ENCODE measurements at regions not wholly inside any gene's neighbourhood (a gene's known extent, or its start where the extent isn't known, plus 50 kb on each side); places are given as distances from the start of the nearest gene placed in this dataset.
"Not testable (repeated sequence)": the region's sequence is repeated elsewhere in the genome, so short reads cannot be mapped to it uniquely, and the experiment has no call there.

DNA sequence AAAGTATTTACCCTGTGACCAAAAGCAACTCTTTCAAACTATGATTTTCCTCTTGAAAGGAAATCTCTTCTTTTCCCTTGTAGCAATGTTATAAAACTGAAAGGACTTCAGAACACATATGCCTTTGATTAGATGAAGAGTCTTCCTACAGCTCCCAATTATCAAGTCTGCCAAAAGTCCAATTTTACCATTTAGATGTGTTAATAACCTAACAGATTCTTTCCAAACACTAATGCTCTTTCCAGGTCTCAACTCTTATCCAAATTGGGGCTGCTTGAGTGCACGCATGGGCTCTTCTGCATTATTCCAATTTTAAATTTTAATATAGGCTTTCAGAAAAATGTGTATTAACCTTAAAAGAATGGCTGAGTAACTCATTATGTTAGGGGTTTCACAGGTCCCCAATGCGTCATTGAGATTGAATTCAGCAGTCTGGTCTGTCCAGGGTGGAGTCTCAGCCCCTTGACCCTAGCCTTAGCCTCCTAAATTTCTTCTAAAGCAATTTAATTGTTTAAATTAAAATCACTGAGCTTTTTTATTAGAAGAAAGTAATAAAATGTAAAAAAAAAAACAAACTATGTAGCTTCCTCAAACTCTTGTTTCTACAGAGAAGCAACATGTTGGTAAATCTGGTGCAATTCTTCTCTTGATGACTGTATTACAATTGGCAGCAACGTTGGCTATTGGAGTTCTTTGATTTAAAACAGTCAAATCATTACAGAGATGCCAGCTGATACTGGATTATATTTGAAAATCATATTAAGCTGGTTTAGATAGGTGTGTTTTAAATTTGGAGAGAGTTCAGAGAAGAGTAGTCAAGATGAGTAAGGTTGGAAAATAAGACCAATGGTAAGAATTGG is 170.4 kb downstream of the DKK1 start:
- no peak for DNase-seq

DNA sequence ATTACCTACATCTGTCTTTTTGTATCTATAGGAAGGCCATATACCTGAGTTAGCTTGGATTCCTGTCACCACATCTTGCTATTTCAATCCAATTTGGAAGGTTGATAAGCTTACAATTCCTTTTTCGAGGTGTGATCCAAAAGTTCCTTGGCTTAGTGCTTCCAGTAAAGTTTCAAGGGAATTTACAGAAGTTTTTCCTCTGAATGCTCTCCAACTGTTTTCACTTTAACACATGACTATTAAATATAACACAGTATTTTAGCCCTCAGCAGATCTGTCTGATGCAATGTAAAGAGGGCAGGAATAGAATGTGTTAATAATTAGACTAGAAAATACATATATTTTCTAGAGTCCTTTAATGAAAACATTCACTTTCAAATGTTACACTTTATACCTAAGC is 171.4 kb downstream of the DKK1 start:
- no peak for DNase-seq

DNA sequence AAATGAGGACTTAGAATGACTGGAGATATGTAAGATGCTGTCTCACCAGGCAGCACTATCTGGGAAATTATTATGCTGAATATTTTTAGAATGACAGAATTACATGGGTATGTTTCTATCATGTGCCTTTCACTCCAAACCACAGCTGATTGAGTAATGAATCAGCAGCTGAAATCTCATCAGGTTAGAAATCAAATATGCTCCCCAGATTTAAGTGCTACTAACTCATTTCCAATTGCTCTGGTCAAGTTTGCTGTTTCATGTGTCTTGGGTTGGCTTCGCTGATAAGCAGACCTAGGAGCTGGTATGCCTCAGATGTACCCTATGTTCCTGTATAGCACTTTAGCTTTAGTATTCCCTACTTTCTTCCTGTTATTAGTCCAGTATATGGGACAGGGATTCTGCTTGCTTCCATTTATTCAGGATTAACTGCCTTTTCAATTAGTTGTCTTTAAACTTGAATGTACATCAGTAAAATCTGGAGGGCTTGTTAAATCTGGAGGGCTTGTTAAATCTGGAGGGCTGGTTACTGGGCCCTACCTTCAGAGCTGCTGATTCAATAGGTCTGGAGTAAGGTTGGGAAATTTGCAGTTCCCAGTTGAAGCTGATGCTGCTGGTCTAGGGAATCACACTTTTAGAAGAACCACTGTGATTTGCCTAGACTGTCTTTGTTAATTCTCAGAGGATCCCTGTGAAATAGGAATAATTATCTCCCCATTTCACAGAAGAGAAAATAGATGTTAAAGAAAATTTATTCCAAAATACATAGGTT is 172.9 kb downstream of the DKK1 start:
- no peak for DNase-seq

DNA sequence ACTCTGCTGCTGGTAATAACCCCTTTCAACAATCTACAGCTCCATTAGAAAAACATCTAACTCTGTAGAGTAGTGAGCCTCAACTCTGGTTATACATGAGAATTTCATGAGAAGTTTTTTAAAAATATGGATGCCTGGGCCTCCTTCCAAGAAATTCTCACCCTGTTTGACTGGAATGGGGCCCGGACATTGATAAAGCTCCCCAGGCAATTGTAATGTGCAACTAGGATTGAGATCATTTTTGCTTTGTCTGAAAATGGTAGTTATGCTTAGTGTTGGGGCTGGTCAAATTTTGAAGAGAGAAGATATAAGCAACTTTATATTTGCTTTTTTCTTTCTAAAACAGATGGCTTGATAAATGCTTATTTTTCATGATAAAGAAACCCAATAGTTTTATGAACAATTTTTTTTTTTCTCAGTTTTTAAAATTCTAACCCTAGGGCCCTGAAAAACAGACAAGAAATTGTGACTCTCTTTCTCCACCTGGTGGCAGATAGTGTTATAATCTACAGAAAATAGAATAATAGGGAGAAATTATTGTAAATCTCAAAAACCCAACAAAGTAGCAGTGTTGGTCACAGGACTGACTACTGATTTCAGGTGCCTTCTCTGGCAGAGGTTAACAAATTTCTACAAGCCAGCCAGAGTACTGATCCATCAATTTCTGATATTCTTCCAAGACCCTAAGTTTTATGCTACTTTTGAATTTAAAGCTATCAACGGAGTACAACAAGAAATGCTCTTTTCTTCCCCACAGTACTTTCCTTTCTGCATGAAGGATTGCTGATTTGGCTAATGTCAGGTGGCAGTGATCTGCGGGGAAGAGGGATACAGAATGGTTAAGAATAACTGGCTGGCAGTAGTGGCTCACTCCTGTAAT is 174.8 kb downstream of the DKK1 start:
- DNase-seq = no peak

DNA sequence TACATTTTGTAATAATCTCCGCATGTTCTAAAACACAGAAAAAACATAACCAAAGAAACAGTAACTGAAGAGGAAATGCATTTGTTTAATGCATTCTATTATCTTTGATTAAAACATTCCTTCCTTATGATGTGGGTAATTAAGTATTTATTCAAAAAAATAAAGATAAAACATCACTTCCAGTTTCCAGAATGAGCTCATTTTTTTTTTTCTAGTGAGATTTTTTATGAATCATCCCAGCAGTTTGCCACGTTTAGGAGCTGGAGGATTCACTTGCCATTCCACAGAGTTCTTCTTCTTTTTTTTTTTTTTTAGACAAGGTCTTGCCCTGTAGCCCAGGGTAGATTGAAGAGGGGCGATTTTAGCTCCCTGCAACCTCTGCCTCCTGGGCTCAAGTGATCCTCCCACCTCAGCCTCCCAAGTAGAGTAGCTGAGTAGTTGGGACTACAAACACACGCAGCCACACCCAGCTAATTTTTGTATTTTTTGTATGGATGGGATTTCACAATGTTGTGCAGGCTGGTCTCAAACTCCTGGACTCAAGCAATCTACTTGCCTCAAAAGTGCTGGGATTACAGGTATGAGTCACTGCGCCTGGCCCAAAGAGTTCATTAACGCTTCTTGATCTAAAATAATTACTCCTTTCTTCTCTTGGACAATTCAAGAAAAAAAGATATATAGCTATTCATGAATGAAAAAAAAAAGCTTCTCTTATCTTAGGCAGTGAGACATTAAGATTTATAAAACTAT is 177.3 kb downstream of the DKK1 start:
- no peak for DNase-seq

DNA sequence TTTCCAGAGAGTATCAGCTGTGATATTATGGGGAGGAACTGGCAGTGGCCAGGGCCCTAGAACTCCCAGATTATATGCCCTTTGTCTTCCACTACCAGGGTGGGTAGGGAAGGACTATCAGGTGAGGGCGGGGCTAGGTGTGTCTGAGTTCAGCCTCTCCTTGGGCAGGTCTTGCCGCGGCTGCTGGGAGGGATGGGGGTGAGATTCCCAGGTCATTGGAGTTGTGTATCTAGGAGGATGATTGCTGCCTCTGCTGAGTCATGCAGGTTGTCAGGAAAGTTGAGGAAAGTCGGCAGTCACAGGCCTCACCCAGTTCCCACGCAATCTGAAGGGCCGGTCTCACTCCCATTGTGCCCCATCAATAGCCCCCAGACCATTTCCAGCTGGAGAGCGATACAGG is 185.2 kb downstream of the DKK1 start:
- no peak for DNase-seq

DNA sequence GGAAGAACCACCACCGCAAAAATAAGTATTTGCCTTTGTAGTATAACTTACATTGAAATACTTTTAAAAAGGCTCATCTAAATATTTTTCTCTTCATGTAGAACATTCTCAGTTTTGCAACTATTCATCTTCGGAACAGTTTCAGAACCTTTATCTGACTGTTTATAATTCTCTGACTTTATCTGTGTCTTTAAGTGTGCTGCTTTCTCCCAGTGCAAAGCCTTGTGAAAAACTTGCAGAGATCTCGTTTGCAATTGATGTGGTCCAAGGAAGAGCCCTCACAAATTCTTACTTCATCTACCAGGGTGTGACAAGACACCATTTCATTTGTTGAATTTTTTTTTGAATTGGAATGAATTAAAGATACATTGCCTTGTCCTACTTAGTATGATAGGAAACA is 186.4 kb downstream of the DKK1 start:
- no peak for DNase-seq

DNA sequence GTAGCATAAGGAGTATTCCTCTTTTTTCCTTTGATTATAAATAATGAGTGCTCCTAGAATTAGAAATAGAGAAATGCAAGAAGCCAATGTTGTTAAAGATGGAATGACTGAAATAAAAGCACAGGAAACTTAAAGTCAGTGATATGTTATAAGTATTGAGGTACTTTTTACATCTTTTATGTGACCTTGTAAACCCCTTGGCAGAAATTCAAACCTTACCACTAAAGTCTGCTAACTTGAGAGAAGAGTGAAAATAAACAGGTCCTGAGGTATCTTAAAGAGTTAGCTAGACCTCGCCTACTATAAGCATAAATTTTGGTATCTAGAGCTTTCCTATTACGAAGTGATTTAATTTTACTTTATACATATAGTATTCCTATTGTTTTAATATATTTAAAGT is 188.2 kb downstream of the DKK1 start:
- DNase-seq = no peak

DNA sequence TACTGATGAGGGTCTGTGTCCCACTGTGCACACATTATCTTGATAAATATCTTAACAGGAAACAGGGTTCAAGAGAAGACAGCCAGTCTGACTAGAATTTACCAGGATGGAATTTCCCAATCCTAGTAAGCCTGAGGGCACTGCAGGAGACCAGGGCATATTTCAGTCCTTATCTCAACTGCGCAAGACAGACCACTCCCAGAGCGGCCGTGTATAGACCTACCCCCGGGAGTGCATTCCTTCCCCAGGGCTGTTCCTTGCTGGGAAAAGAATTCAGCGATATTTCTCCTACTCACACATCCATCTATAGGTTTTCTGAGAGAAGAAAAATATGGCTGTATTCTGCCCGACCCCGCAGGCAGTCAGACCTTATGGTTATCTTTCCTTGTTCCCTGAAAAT is 191.3 kb downstream of the DKK1 start:
- not testable (repeated sequence) for DNase-seq

DNA sequence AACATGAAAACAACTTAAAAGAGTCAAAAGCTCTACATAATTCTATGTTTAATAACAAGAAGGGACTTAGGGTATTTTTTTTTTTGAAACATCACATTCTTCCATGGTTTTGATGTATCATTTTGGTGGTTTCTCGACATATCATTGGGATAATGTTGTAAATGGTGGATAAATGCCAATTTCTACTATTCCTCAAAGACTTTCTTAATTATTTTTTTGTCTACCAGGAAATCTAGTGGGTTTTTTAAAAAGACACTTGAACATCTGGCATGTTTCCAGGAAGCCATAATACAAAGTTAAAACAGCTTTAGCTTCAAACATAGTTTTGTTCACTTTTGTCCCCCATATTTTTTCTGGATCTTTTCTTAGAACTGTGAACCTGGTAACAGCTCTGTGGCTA is 200.4 kb downstream of the DKK1 start:
- no peak for DNase-seq

DNA sequence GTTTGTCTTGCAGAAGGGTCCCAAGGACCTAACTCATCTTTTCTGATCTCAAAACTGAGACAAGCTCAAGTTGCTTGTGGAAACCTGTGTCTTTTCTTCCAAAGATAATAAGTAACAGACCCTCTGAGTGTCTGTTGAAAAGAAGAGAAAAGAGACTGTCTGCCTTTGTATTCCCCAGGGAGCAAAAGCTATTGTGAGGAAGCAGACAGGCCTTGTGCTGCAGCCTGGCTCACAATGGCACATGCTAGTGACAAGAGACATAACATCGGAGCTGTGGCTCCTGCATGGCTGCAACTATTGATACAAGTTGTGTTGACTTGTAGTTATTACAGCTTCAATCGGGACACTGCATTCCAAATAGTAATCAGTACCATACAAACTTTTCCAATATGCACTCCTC is 202.9 kb downstream of the DKK1 start:
- no peak for DNase-seq

DNA sequence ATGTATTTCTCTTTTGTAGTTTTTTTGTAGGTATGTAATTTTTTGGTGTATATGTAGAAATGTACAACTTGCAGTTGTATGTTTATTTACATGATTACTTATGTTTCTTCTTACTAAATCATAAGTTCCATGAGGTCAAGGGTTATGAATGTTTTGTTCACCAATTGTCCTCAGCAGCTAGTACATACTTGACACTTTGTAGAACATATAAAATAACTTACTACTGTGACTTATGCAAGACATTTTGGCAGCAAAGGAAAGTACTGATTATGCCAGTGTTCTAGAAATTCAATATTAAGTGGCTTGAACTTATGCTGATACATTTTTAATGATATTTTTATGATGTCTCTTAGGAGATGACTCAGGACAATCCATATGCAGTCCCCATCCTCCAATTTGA is 209.6 kb downstream of the DKK1 start:
- no peak for DNase-seq

DNA sequence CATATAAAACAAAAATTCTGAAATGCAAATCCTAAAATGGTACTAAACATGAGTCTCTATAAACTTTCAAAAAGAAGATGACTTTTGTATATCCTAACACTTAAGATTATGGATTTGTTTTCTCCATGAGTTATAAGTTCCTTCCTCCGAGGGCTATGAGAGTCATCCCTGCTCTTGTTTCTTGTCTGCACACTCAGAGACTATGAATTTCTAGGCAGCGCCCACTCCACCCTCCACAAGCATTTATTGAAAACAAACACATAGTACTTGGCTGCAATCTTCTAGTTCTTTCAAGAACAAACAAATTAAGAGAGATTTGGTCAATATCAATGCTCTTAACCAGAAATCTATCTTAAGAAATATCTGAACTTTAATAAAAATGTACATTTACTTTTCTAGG is 211.7 kb downstream of the DKK1 start:
- no peak for DNase-seq

DNA sequence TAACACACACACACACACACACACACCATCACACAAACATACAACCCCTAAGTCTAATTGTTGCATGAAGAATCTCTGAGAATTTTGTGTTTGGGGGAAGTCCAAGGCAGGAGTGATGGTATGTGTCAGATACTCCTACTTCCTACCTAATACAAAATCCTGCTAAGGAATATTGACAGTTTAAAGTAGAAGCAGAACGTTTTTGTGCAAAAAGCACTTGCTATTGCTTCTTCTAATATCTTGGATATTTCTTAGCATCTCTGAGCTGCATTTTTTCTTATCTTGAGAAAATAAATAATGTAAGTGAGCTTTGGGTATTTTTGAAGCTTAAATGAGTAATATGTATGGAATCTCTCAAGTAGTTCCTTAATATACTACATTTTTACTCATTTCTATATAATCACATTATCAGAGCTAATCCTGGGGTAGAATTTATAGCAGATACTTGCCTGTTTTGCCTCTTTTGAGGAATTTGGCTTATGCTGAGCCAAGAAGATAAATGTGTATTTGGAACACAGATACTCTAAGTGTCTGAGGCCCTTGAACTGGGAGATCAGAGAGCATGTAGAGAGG is 212.3 kb downstream of the DKK1 start:
- DNase-seq = no peak

DNA sequence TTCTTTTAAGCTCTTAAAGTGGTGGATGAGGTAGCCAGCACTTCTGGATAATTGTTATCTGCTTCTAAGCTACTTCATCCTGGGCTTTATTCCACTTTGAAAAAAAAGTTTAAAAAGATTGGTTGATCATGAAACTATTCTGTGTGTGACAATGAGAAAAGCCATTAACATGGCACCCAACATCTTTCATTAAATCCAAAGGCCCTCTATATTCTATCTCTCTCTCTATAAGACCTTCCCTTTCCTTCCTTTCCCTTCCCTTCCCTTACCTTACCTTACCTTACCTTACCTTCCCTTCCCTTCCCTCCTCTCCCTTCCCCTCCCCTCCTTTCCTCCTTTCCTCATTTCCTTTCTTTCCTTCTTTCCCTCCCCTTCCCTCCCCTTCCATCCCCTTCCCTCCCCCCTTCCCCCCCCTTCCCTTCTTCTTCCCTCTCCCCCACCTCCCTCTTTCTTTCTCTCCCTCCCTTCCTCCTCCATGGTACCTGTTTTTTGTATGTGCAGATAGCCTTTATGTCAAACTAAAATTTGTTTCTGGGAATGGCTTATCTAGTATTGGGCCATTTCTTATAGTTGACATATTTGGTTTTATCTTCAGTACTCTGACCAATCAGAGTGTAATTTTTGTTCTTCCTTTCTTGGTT is 218.7 kb downstream of the DKK1 start:
- DNase-seq = no peak

DNA sequence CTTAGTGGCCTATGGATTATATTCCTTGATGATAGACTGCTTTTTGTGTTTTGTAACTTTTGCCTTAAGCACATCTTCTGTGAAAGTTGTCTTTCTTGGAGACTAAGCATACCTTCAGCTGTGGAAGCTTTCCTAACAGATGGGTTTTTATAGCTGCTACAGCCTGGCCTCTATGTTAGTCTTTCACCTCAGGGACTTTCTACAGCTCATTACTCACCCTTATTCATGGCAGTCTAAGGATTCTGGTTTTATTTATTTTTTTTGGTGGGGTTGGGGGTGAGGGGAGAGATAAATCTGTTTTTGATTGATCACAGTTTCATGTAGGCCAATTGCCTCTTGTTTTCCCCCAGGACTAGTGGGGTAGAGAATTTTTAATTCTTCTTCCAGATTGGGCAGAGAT is 219.9 kb downstream of the DKK1 start:
- no peak for DNase-seq

DNA sequence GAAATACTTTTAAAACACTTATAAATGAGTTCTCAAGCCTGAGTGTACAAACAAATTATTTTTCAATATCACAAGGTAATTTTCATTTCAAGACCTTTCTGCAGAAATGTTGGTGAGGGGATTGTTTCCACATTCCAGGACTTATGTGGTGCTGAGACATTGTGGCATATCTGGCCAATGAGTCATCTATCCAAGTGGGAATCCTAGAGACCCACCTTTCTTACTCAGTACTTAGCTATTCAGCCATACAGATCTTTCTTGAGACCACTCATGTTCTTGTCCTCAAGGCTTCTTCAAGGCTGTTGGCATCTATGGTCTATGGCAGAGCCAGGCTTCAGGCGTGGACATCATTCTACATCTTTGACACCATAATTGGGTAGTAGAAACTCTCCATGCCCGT is 225.4 kb downstream of the DKK1 start:
- no peak for DNase-seq

DNA sequence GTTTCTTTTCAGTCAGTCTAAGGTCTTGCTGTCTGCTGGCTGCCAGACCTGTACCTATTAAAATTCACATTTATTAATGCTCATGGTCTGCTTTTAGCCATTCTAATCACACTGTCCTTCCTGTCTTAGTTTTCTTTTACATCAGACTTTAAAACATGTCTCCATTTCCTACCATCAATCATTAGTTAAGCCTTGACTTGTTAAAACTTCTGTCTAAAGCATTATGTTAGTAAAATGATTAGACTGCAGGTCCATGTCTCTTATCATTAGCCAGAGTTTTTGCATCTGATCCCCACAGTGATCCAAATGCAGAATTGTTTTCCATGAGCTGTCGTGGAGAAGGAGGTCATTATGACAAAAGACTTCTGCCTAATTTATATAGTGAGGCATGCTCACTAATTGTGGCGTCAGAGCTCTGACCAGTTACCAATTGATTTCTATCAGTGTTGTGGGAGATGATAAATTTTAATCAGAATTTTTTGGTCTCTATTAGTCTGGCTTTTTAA is 226.5 kb downstream of the DKK1 start:
- DNase-seq = no peak

DNA sequence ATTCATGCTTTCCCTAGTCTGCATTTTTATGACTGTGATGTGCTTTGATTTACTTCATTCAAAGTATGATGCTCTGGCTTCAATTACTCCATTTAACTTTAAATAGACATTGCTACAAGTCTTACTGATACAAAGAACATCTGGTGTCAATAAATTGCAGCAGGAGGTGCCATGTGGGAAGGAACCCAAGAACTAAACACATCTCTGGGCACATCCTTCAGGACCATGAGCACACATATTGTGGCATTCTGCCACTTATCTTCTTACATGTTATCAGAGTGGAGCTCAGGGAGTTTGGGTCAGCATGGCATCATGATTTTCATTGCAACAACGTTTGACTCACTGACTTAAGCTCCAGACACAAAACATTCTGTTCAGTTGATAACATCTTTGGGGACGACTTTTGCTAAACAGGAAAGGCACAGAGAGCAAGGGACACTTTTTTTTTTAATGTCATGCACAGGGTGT is 227.0 kb downstream of the DKK1 start:
- no peak for DNase-seq

DNA sequence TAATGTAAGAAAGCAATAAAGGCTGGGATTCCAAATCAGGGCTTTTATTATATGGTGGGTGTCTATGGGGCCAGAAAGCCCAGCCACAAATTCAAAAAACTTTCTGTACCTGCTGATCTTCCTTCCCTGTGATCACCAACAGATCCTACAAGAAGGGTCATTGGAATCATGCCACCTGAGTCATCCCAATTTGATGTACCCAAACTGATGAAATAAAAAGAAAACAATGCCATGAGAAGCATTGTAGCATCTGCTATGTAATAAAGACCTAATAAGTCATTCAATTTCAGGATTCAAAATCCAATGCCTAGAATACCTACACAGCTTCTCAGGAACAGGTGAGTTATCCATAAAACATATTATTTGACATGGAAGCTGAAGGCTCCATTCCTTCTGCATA is 228.8 kb downstream of the DKK1 start:
- no peak for DNase-seq

DNA sequence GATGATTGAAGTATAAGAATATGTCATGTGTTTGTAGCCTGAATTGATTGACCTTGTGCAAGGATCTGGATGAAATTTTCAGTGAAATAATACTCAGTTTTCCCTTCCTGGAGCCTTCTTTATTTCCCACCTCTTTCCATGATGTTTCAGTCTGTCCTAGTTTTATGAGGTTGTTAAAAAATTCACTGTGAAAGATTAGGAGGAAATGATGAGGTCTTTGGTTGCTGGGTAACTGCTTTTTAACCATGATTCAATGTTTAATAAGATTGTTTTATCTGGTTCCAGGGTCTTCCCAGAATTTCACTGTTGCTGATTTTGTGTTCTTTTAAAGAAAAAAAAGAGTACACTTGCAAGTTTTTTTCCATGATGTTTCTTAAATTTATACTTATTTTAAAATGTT is 221.5 kb downstream of the MBL2 start:
- DNase-seq = no peak

Data from stimulated activated CD4-positive, alpha-beta T cell treated with anti-CD3 and anti-CD28 coated beads, Interleukin-15, amount 100 ng/mL, for 24 hours (primary cell).